Caco-2 (cell line): ENCODE measurements at regions not wholly inside any gene's neighbourhood (a gene's known extent, or its start where the extent isn't known, plus 50 kb on each side); places are given as distances from the start of the nearest gene placed in this dataset.

Source experiments
- BruUV-seq: library from RNA; stranded (reverse); fragments of 400-500 nt; replicated peaks from 2 replicates; lab custom pipeline; 2021; lab: Mats Ljungman, UMichigan
- CTCF ChIA-PET: fragments of 300-600 bp; sonication (Branson Sonifier 250); formaldehyde crosslinking; loops from one replicate; lab custom pipeline; 2022; ENCODE audit warnings: antibody characterized with exemption; lab: Charles Lee
- POLR2A ChIA-PET: fragments of 300-600 bp; sonication (Branson Sonifier 250); formaldehyde crosslinking; loops from one replicate; lab custom pipeline; 2022; ENCODE audit warnings: antibody characterized with exemption; lab: Charles Lee
- DNase-seq, 2 experiments: peaks; one replicate each; pipeline versions ENCODE4 v3.0.0 to v3.0.0-alpha.2; 2020 to 2022
- H3K27me3 ChIP-seq: replicated peaks from 2 replicates; pipeline ENCODE4 v1.6.0; 2011; ENCODE audit warnings: low read length; ENCODE audit not compliant: control insufficient read depth, insufficient read depth
- H3K36me3 ChIP-seq: 2 replicates; pipeline ENCODE4 v1.5.1; 2011; ENCODE audit warnings: low read length; ENCODE audit not compliant: control insufficient read depth, insufficient read depth
- H3K4me1 ChIP-seq: fragments of 250-450 bp; sonication (Bioruptor Pico); 2 replicates; pipeline ENCODE4 v1.5.1; 2020; ENCODE audit warnings: mild to moderate bottlenecking
- H3K4me3 ChIP-seq: 2 replicates; pipeline ENCODE4 v1.5.1; 2011; ENCODE audit warnings: low read depth, mild to moderate bottlenecking, control low read depth, low read length
- H3K9me3 ChIP-seq: fragments of 250-450 bp; sonication (Bioruptor Pico); 2 replicates; pipeline ENCODE4 v1.5.1; 2020; ENCODE audit warnings: mild to moderate bottlenecking, moderate library complexity
- H3K27ac Mint-ChIP-seq: one replicate; pipeline ENCODE4 v1.8.0; 2022; ENCODE audit warnings: mixed read lengths; ENCODE audit not compliant: unreplicated experiment
- H3K27me3 Mint-ChIP-seq: one replicate; pipeline ENCODE4 v1.8.0; 2022; ENCODE audit warnings: mixed read lengths; ENCODE audit not compliant: insufficient read depth, unreplicated experiment
- H3K36me3 Mint-ChIP-seq: one replicate; pipeline ENCODE4 v1.8.0; 2022; ENCODE audit warnings: mild to moderate bottlenecking, mixed read lengths; ENCODE audit not compliant: insufficient read depth, unreplicated experiment
- H3K4me1 Mint-ChIP-seq: one replicate; pipeline ENCODE4 v1.8.0; 2022; ENCODE audit warnings: low read depth, mixed read lengths; ENCODE audit not compliant: unreplicated experiment
- H3K4me3 Mint-ChIP-seq: one replicate; pipeline ENCODE4 v1.8.0; 2022; ENCODE audit warnings: mild to moderate bottlenecking, moderate library complexity, mixed read lengths; ENCODE audit not compliant: unreplicated experiment
- H3K9me3 Mint-ChIP-seq: one replicate; pipeline ENCODE4 v1.8.0; 2022; ENCODE audit warnings: mixed read lengths; ENCODE audit not compliant: unreplicated experiment
- intact Hi-C: fragments of 100-400 bp; cut with micrococcal nuclease; formaldehyde crosslinking; loops from one replicate; pipeline ENCODE4 v1.10.0; 2022; ENCODE audit not compliant: unreplicated experiment
- TF ChIP-seq, protein P1 (sequence below), 2 experiments: fragments of 200-600 bp in 1 of 2; IDR thresholded peaks; 1 replicate in 1 of 2; 2 replicates in 1 of 2; pipeline versions ENCODE4 v1.5.1 to v1.8.0; 2011 to 2022; ENCODE audit warnings: antibody characterized with exemption in 1 of 2, control low read depth in 1 of 2, inconsistent platforms in 1 of 2, low read depth in 1 of 2, low read length in 1 of 2, mild to moderate bottlenecking in 1 of 2, moderate library complexity in 1 of 2; ENCODE audit not compliant: insufficient read depth in 1 of 2, severe bottlenecking in 1 of 2, unreplicated experiment in 1 of 2

DNA sequence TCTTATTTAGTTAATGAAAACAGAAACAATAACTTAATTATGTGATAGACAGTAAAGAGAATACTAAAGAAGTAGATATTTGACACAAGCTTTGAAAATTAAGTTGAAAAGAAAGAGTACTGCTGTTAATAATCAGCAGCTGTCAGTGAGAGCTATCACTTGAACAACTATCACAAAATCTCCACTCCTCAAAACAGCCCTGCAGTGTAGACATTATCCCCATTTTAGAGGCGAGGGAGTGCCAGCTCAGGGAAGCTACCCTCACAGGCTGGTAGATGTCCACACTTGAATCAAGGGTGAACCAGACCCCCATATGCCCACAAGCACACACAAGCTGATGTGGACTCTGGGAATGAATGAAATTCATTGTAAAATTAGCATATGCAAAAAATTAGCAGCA, 248.8 kb downstream of the RHOU start:
- ChIA-PET POLR2A (no interaction called here), CTCF (no interaction called here)
- DNase-seq: no peak
- H3K36me3 ChIP-seq: no peaks in the 10 kb centered on the region
- H3K4me1 ChIP-seq: no peaks in the 10 kb centered on the region
- Mint-ChIP-seq H3K4me1 (peaks cover 6% of the 10 kb centered on the region), H3K9me3 (no peaks in the 10 kb centered on the region), H3K36me3 (no peaks in the 10 kb centered on the region), H3K4me3 (no peak overlapping the region), H3K27ac (no peak overlapping the region), H3K27me3 (no peaks in the 10 kb centered on the region)
- TF ChIP-seq, protein P1, sequence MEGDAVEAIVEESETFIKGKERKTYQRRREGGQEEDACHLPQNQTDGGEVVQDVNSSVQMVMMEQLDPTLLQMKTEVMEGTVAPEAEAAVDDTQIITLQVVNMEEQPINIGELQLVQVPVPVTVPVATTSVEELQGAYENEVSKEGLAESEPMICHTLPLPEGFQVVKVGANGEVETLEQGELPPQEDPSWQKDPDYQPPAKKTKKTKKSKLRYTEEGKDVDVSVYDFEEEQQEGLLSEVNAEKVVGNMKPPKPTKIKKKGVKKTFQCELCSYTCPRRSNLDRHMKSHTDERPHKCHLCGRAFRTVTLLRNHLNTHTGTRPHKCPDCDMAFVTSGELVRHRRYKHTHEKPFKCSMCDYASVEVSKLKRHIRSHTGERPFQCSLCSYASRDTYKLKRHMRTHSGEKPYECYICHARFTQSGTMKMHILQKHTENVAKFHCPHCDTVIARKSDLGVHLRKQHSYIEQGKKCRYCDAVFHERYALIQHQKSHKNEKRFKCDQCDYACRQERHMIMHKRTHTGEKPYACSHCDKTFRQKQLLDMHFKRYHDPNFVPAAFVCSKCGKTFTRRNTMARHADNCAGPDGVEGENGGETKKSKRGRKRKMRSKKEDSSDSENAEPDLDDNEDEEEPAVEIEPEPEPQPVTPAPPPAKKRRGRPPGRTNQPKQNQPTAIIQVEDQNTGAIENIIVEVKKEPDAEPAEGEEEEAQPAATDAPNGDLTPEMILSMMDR (IDR thresholded peaks at IDR 0.05; ENCODE audit: insufficient read depth in 1 of 2, low read depth in 1 of 2, low read length in 1 of 2, severe bottlenecking in 1 of 2, unreplicated experiment in 1 of 2): no peak
- no peaks in the 10 kb centered on the region for H3K9me3 ChIP-seq
- BruUV-seq: no TSS peak
- no peaks in the 10 kb centered on the region for H3K27me3 ChIP-seq
- no peak overlapping the region for H3K4me3 ChIP-seq
- intact Hi-C loops: no loop called here

DNA sequence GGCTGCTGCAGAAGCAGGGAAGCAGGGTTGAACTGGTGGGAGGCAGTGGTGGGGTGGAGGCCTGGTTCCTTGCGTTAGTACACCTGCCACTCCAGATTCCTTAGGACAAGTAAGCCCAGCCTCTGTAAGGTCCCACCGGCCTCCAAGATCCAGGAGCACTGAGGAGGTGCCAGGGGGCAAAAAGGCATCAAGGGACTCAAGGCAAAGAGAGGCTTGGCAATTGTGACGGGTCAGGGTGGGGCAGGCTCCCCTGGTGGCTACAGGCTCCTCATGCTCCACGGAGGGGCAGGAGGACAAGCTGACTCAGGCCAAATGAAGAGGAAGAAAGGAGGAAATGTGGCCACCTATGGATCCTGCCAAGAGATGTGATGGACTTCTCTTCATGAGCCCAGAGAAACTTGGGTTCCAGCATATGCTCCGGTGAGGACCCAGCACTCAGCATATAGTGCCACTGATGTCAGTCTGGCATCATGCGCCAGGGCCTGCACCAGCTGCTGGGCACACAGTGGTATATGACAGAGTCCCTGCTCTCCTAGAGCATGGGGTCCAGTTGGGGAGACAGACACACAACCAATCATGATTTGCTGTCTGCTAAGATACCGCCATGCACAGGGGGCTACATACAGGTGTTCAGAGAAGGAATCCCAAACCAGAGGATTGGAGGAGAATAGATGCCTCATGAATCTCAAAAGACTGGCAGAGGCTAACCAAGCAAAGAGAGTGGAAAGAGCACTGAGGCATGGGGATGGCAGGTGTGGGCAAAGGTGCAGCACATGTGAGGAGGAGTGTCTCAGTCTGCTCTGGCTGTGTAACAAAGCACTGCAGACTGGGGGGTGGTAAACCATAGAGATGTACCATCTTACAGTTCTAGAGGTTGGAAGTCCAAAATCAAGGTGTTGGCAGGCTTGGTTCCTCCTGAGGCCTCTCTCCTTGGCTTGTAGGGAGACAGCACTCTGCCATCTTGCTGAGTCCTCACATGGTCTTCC, 249.7 kb downstream of the RHOU start:
- no peak for DNase-seq
- H3K27ac Mint-ChIP-seq: no peak overlapping the region
- intact Hi-C loops: no loop called here
- no peaks in the 10 kb centered on the region for H3K27me3 ChIP-seq
- H3K9me3 Mint-ChIP-seq: no peaks in the 10 kb centered on the region
- TF ChIP-seq, protein P1 (IDR thresholded peaks at IDR 0.05; ENCODE audit: insufficient read depth in 1 of 2, low read depth in 1 of 2, low read length in 1 of 2, severe bottlenecking in 1 of 2, unreplicated experiment in 1 of 2): no peak
- no peaks in the 10 kb centered on the region for H3K9me3 ChIP-seq
- H3K4me1 ChIP-seq: no peaks in the 10 kb centered on the region
- H3K36me3 ChIP-seq: no peaks in the 10 kb centered on the region
- no peak overlapping the region for H3K4me3 ChIP-seq
- H3K4me1 Mint-ChIP-seq: peaks cover 3% of the 10 kb centered on the region
- no peaks in the 10 kb centered on the region for H3K36me3 Mint-ChIP-seq
- POLR2A ChIA-PET: no interaction called here
- CTCF ChIA-PET: no interaction called here
- no peaks in the 10 kb centered on the region for H3K27me3 Mint-ChIP-seq
- BruUV-seq: no TSS peak
- no peak overlapping the region for H3K4me3 Mint-ChIP-seq

DNA sequence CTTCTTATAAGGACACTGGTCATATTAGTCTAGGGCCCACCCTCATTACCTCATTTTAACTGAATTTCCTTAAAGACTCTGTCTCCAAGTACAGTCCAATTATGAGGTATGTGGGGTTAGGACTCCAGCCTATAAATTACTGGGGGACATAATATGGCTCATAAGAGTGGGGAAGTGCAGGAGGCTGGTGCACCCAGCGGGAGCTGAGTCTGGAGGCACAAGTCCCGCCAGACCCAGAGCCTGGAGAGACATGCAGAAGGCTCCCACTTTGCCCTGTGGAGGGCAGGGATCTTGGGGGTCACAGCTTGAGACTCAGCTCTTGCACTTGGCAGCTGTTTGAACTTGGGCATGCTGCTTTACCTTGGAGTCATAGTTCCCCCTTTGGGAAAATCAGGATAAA, 250.4 kb downstream of the RHOU start:
- ChIA-PET POLR2A (no interaction called here), CTCF (no interaction called here)
- no peak for DNase-seq
- Mint-ChIP-seq H3K27ac (no peak overlapping the region), H3K36me3 (no peaks in the 10 kb centered on the region), H3K9me3 (no peaks in the 10 kb centered on the region), H3K4me3 (no peak overlapping the region), H3K4me1 (no peaks in the 10 kb centered on the region), H3K27me3 (no peaks in the 10 kb centered on the region)
- no TSS peak for BruUV-seq
- Histone ChIP-seq H3K4me1 (no peaks in the 10 kb centered on the region), H3K27me3 (no peaks in the 10 kb centered on the region), H3K4me3 (no peak overlapping the region), H3K9me3 (no peaks in the 10 kb centered on the region), H3K36me3 (no peaks in the 10 kb centered on the region)
- intact Hi-C loops: no loop called here
- TF ChIP-seq, protein P1 (IDR thresholded peaks at IDR 0.05; ENCODE audit: insufficient read depth in 1 of 2, low read depth in 1 of 2, low read length in 1 of 2, severe bottlenecking in 1 of 2, unreplicated experiment in 1 of 2): no peak
